ENCODE measurements at regions not wholly inside any gene's neighbourhood (a gene's known extent, or its start where the extent isn't known, plus 50 kb on each side); places are given as distances from the start of the nearest gene placed in this dataset.

DNA sequence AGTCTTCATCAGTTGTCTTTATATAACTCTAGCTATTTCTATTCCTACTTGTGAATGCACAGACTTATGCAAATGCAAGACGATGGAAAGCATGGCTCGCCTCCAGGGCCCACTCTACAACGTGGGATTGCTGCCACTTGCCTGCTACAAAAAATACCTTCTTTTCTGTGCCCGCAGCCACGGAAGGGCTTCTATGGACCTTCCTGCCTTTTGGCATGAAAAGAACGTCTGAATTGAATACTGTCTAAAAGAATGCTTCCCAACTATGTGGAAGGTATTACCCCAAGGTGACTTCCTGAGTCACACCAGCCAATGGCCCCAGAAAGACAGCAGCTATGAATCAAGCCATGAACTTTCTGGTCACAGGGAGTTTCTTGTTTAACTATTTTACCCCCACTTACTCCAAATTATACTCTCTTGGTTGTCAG, 261.2 kb downstream of the HIVEP2 start:
- DNase-seq = no peak

DNA sequence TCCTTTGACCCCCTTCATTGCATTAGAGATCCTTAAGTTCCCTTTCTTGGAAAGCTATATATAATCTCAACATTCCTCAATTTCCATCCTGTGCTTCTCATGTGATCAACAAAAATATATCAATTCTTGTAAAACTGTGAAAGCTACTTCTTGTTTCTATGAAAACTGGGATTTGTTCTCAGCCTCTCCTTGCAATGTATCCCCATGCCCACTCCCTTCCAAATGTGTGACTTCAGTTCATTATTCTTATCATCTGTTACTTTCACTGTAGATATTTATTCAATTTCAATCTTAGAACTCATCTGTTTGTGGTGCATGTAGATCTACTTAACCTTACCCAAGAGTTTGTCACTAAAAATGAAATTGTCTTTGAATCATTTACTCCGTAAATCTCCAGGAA, 260.6 kb downstream of the HIVEP2 start:
- no peak for DNase-seq

DNA sequence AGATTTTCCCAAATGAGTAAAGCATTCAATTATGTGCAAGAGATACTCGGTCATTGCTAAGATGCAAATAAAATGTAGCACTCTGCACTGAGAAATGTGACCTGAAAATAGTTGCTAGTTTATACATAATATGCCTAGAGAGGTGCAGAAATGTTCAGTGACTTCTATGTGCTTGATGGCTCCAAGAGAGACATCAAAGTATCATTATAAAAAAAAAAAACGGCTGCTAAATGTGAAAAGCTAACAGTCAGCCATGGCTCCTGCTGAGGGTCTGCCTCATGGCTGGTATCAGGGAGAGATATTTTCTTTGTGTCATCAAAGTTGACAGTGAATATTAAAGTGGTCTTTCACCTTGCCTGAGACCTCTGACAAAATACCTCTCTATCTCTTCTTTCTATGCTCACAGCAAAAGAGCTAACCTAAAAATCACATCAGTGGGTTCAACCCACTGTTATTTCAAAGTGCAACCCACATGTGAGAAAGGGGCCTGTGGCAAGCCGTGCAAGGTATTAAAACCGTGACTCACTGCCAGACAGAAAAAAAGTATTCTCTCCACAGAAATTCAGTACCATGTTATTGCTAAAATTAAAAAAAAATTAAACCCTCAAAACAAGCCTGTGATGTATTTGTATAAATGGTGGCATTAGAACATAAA, 259.0 kb downstream of the HIVEP2 start:
- DNase-seq = no peak

DNA sequence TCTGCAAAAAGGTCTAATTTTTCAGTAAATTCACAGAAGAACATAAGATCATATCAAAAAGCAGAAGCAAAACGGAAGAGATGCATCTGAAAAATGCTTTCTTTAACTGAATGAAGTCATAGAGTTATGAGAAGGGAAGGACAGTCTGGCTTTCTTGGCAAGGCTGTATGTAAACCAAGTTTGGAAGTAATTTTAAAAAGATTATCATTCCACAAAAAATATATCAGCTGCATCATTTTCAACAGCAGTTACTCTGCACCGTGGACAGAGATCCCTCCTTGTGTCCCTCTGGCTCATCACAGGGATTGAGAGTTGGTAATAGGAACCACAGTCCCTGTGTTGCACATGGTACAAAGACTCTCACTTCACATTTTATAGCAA, 258.5 kb downstream of the HIVEP2 start:
- no peak for DNase-seq

DNA sequence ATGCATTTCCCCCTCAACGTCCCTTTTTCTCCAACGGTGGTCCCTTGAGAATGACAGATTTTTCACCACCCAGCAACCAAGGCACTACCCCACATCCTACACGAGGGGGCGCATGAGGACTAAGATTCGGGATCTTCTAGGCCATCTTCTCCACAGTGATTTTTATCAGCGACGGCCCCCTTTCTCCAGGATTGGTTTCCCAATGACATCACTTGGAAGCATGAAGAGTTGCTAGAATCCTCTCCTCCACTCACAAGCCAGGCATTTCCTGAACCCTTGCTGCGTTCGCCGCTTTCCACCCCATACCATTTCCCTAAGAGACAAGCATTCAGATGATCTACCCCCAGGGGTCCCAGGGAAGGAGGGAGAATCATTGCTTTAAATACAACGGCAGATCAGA, 252.0 kb downstream of the HIVEP2 start:
- DNase-seq = peak; percentile 83

DNA sequence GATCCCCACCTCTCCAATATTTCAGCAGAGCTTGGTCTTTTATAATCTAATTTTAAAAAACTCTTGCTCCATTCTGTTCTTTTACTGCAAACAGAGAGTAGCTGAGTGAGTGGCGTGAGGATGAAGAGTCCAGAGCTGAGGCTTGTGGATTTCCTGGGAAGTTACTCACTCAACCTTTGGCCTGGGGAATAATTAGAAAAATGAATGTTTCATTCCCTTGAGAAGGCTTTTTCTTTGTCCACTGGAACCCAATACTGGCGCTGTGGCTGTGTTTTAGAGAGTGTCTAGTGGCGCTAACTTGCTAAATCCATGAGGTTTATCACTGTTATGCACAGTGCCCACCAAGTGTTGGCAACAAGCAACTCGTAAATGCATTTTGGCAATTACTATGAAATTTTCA, 251.5 kb downstream of the HIVEP2 start:
- no peak for DNase-seq

DNA sequence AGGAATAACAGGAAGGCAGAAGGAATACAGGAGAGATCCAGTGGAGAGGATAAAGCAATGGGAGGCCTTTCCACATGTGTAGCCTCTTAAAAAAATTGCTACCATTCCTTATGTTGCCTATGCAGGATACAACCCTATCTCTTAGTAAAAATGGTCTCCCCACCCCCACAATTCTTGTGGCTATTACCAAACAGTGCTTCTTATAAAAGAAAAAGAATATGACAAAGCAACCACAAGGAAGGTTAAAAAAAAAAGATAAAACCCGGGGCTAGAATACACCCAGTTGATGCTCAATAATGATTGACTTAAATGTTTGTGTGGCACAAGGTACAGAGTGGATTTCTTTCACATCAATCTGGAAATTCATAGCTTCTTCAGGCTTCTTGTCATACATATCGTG, 250.9 kb downstream of the HIVEP2 start:
- DNase-seq = peak; percentile 29

DNA sequence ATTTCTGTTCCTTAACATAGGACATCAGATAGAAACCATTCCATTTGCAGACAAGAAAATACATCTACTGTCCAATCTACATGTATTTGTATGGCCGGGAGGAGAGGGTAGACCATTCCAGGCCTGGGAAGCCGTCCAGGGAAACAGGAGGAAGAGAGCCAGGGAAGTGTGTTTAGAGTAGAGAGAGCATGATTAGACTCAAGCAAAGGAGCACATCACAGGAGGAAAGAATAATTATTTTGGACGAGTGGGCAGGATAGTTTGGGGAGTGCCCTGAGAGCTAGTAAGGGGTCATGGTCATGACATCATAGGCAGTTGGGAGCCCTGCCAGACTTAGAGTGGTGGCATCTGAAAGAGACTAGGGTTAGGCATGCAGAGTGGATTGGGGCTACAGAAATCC, 250.0 kb downstream of the HIVEP2 start:
- DNase-seq = no peak

DNA sequence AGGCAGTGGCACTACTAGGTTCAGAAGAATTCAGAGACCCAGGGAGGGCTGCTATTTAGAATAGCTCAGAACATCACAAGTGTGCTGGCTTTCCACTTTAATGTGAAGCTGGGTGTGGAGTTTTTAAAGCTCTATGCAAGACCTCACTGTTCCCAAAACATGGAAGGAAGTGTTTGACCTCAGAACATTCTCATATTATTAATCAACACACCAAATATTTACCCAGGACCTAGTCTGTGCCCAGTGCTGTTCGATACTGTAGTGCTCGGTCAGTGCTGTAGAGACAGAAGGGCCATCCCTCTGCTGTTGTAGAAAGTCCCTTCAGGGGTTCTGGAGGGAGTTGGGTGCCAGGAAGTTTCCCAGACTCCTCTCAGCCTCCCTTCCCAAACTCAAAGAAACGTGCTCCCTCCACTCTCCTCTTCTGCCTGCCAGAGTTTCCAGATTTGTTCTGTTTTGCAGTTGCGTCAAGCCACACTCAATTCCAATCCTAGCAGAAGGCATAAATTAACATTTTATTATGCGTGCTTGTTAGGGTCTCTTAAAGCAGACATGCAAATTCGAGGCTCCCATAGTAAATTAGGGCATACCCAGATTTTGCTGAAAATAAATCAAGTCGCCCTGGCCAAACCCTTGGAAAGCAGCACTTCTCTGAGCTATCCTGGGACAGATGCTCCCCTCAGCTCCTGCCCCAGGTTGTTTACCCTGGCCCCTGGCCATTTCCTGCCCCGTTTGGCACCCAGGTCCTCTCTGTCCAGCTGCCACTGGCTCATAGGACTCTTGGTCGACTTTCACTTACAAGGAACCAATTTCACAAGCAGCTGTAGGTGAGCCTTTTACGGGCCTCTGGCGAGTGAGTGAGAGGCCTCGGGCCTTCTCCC, 248.6 kb downstream of the HIVEP2 start:
- DNase-seq = no peak

DNA sequence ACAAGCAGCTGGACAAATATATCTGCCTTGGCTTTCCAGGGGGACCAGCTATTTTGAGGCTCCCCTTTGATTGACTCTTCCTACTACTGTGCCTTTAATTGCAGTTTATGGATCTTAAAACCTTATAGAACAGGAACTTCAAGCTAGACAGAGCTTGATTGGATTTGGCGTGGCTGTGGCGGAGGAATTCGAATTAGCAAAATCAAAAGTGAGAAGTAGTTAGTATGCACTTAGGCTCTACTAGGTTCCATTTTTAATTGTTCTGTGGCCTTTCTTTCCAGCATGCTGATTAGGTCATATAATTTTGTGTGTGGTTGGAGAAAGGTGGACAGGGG, 248.0 kb downstream of the HIVEP2 start:
- DNase-seq = no peak

DNA sequence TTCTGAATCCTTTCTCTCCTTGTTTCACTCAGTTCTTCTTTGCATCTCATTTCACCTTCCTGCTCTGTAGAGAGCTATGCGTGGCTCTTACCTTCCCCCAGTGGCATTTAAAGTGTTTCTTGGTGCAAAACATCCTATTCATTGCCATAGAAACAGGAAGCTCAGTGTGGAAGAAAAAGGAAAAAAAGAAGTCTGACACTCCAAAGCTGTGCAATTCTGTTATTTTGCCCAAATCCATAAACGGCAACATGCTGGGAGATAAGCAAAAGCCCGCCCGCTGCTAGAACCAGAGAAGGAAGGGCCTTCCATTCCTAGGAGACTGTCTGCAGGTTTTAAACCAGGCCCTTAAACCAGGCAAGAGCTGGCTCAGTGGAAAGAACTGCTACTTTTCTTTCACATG, 247.1 kb downstream of the HIVEP2 start:
- DNase-seq = no peak

DNA sequence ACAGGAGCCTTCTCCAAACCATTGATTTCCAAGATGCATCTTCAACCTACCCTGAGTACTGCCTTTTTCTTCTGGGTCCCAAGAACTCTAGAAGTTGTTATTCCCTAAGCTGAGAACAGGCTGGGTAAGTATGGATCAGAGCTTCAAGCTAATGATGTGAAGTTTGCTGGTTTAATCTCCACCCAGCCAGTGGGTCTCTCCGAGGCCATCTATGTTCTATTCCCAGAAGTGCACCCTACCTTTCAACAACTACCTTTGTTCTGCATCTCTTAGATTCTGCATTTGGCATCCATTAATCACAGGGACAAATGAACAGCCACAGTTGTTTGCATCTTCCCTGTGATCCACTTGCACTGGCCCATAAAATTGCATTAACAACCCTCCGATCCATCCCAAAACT, 246.2 kb downstream of the HIVEP2 start:
- no peak for DNase-seq

DNA sequence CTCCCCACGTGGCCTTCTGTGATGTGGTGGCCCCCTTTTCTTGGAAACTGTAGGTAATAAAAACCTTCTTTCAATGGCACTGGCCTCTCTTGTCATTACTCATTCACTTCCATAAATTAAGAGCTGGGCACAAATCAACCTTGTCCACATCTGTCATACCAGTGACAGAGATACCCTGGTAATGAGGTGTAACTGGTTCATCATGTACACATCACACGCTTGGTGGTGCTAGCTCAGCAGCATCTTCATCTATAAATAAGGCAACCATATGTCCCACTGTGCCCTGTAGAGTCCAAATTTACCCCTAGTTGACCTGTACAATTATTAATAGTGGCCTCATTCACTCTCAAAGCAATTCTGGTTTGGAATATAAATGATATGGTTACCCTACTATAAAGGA, 245.6 kb downstream of the HIVEP2 start:
- DNase-seq = no peak

DNA sequence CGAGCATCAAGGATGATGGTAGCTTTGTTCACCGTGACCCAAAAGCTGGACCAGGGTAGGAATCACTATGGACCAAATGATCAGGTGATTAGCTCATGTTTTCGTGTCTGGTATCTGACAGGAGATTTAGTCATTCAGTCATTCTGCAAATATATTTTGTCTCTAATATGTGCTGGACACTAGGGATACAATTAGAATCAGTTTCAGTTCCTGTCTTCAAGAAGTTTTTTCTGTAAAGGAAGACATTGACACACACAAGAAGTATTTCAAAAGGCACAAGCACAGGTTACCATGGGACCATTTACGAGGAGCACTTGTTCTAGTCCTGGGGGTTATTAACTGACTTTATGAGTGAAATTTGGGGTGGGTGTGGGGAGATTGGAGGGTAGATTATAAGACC, 244.9 kb downstream of the HIVEP2 start:
- DNase-seq = no peak

DNA sequence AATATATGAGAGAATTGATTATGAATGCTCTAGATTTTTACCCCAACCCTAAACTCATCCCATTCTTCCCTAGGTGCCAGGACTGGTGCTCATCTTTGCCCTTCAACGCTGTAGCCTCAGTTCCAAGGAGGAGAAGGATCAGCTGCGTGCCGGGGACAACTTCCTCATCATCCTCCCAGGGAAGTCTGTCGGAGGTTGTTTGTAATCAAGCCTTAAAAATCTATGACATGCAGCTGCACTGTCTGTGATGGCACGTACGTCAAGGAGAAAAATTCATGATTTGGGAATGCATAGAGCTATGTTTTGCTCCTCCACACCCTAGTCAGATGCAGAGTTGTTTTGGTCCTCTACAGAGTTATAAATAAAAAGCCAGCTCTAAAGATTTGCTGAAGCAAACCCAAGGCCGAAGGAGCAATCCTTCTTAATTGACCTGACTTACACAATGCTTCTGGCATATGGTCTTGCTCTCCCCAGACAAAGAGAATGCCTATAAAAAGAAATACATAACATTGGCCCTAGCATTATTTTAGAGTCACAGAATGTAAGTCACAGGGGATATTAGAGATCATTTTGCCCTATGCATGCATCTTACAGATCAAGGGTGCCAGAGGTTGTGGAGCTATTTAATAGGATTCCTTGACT, 244.2 kb downstream of the HIVEP2 start:
- no peak for DNase-seq
